ENCODE measurements at regions not wholly inside any gene's neighbourhood (a gene's known extent, or its start where the extent isn't known, plus 50 kb on each side); places are given as distances from the start of the nearest gene placed in this dataset.

- TF ChIP-seq, protein P1, sequence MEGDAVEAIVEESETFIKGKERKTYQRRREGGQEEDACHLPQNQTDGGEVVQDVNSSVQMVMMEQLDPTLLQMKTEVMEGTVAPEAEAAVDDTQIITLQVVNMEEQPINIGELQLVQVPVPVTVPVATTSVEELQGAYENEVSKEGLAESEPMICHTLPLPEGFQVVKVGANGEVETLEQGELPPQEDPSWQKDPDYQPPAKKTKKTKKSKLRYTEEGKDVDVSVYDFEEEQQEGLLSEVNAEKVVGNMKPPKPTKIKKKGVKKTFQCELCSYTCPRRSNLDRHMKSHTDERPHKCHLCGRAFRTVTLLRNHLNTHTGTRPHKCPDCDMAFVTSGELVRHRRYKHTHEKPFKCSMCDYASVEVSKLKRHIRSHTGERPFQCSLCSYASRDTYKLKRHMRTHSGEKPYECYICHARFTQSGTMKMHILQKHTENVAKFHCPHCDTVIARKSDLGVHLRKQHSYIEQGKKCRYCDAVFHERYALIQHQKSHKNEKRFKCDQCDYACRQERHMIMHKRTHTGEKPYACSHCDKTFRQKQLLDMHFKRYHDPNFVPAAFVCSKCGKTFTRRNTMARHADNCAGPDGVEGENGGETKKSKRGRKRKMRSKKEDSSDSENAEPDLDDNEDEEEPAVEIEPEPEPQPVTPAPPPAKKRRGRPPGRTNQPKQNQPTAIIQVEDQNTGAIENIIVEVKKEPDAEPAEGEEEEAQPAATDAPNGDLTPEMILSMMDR (conservative IDR thresholded peaks at IDR 0.05): no peak
- no peak for TF ChIP-seq ZFX (IDR thresholded peaks at IDR 0.05)
Observed at GRCh38 chr11:23727387-23727786, 769.5 kb upstream of the LUZP2 start.

Measured in C4-2B (cell line).